ENCODE measurements at regions not wholly inside any gene's neighbourhood (a gene's known extent, or its start where the extent isn't known, plus 50 kb on each side); places are given as distances from the start of the nearest gene placed in this dataset.
"Not testable (repeated sequence)": the region's sequence is repeated elsewhere in the genome, so short reads cannot be mapped to it uniquely, and the experiment has no call there.

DNA sequence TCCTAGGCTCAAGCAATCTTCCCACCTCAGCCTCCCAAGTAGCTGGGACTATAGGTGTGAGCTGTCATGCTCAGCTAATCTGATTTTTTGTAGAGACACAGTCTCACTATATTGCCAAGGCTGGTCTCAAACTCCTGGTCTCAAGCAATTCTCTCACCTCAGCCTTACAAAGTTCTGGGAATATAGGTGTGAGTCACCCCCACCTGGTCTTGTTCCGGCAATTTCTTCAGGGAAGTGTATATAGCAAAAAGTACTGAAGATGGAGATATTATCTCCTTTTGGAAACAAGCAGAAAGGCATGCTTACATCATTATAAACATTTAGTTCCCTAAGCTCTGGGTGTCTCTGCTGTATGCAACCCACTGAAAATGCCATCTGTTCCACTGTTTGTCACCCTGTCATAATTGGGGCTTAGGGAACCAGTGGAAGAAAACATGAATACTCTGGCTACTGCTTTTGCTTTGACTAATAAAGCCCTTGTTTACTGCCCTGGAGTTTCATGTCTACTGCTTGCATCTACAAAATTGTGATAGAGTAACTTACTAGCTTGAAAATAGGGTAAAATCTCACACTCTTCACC is 940.2 kb downstream of the GALC start:
- DNase-seq, result no peak

DNA sequence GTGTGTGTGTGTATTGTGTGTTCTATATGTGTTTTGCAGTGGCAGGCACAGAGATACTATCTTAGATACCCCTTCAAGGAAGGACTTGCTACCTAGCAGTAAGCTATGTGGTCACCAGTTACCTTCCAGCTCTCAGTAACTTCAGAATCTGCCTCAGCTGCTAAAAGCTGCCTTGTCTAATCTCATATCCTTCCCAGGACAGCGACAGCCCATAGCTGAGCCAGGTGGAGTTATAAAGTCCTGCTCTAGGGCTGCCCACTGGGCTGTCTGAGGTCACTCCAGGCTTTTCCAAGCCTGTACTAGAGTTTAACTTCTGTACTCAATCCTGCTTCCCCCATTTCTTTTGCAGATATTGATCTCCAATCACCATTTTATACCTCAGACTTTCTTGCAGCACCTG is 942.6 kb downstream of the GALC start:
- DNase-seq, result no peak

DNA sequence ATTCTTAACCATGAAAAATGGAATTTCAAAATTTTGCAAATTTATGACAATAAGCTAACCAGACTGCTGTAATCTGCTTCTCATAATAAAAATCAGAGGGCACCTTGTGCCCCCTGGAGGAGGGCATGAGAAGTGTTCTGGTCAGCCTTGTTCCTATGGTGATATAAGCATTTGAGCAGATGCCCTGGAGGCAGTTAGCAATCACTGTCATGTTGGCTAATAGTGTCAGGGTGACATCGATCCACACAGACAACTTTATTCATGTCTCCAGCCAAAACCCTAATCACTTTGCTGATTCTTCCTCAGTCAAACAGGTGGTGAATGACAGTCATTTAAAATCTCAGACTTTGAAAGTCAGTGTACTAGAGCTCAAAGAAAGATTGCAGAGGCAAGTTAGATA is 943.0 kb downstream of the GALC start:
- DNase-seq, result no peak

DNA sequence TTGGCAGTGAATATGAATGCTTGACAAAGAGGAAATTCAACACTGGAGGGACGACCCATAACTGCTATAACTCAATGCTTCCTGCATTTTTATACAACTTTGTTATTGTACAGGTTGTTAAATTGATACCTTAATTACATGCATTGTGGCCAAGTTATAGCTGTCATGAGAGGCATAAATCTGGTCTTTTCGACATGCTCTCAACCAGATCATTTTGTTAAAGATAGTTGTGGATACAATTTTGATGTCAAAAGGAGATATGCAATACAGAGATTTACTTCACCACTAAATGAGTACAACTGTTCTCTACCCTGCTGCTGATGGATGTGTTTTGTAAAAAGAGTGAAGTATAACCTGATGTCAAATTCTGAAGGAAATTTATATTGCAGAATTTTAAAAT is 946.0 kb downstream of the GALC start:
- DNase-seq, result no peak

DNA sequence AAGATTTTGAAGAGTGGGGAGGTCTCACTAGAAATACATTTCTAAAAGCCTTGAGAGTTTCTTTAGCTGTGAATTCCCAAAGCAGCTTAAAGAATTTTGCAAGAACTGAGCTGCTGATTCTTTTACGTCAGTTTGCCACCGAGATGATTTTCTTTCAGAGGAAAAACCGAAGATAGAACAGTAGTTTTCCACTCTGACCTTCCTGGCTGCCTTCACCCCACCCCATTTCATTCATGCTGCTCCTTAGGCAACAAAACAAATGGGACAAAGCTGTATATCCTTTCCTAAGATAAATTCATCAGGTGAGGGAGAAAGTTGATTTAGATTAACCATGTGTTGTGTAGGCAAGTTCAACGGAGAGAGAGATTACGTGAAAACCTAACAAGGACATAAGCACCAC is 947.0 kb downstream of the GALC start:
- DNase-seq, result no peak

DNA sequence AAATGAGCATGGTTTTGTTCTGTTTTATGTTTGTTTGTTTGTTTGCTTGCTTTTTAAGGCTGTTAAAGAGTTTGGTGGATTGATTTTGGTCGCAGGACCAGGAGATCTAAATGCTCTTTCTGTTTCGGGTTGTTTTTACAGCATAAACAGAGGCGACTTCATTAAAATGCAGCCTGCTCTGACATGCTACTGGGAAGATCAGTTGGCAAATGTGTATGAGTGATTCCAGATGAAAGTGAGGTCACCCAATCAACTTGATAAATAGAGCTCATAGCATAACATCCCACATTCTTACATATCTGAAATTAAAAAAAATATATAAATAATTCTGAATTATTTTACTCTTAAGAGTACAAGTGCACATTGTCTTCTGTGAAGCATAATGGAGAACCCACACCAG is 947.7 kb downstream of the GALC start:
- DNase-seq, result no peak

DNA sequence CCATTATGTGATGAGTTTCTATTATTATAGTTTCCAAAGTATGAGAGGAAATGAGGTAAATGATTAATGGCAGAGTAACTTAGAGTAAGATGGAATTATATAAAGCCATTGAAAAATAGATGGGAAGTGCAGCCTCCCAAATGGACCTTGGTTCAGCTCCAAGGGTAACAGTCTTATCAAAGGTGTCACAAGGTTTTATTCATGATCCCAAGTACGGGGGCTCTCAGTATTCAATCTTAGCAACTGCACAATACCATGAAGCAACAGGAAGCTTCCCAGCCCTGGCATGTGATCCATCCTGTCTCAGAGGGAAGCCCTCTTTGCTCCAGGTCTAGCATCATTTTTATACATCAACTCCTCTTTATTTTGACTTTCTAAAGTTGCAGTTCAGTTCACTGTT is 948.2 kb downstream of the GALC start:
- no peak for DNase-seq

DNA sequence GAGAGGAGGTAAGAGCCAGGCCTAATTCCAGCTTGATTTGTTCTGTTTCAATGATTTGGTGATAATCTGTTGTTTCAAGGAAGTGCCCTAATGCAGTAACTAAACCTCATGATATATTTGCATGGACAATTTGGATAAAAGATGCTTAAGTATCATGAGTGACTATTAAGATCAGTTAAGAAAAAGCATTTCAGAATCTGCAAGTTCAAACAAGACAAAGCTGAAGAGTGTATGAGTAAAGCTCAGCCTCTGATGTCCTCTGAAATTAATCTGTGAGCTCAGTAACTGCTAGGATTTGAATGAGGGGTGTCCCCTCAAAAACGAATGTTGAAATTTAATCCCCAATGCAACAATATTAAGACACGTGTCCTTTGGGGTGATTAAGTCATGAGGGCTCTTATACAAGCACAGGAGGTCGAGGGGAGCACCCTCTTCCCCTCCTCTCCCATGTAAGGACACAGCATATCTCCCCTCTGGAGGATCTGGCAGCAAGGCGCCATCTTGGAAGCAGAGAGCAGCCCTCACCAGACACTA is 949.2 kb downstream of the GALC start:
- DNase-seq, result no peak

DNA sequence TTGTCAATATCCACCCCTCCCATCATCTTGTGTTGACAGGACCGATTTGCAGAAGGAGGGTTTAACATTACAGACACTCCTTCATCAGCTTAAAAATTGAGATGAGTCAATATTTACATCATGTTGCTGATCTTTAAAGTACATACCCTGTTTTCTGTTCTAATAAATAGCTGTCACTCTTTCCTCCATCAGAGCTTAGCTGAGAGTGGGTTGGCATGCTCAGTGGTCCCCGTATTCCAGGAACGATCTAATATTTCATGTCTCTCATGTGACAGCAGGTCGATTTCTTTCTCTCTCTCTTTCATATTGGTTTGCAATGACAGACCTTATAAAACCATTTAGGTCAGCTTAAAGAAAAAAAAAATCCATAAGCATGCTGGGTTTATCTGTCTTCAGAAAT is 950.6 kb downstream of the GALC start:
- DNase-seq, result no peak

DNA sequence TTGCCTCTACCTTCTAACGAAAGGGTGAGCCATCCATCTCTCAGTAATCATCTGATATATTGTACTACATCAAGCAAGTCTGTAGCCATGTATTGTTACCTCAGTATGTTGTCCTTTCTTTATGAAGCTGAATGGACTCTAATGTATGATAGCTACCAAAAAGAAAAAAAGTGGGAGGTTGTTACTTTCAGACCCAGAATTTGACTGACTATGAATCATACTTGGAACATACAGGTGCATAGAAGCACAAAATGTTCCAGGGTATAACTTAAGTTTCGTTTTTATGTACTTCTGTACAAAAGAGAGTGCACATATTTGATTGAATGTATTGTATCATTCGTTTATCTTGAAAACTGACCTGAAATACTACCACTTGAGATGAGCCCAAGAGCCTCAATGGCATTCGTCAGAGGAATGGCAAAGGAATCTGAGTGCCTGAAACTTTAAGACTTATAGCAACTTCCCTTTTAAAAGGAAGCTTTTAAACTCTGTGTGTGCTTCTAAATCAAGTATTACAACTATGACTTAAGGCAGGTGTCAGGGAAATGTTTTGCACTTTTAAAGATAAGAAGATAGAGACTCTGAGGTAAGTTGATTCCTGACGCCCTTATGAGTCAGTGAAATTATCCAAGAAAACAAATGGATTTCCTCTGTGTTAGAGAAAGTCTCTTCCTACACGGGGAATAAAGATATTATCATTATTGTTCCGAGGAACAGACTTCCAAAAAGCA is 951.5 kb downstream of the GALC start:
- DNase-seq, result no peak

DNA sequence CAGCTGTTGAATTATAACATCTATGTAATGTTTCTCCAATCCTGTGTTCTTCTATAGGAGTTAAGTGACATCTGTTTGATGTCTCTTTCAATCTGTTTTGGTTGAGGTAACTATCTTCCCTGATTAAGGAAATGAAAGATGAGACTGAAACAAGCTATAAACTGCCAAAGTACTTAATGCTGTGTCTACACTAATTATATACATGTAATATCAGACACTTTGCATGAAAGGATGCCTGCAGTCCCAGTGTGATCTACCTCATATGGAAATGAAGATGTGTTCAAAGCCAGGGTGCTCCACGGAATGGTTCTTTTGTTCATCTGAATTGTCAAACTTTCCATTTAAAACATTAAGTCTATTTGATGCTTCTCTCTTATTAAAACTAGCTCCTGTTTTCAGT is 958.3 kb downstream of the GALC start:
- DNase-seq, result no peak

DNA sequence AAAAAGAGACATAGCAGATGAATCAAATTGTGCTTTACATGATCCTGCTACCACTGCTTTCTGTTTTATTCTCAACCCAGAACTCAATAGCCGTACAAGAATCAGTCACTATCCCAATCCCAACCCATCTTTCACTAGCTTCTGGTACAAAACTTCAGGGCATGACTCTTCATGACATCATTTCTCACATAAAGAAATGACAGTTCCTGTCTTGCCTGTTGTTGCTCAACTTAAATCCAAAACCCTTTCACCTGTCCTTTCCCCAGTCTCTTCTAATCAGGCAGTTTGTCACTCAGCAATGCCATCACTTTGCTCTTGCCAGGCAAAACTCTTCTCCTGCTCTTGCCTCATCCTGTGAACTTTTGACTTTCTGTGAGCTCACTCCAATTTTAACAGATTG is 962.8 kb downstream of the GALC start:
- DNase-seq, result no peak

DNA sequence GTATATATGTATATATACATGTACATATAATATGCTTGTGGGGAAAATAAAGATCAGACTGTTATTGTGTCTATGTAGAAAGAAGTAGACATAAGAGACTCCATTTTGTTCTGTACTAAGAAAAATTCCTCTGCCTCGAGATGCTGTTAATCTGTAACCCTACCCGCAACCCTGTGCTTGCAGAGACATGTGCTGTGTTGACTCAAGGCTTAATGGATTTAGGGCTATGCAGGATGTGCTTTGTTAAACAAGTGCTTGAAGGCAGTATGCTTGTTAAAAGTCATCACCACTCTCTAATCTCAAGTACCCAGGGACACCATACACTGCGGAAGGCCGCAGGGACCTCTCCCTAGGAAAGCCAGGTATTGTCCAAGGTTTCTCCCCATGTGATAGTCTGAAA is 972.9 kb downstream of the GALC start:
- not testable (repeated sequence) for DNase-seq

DNA sequence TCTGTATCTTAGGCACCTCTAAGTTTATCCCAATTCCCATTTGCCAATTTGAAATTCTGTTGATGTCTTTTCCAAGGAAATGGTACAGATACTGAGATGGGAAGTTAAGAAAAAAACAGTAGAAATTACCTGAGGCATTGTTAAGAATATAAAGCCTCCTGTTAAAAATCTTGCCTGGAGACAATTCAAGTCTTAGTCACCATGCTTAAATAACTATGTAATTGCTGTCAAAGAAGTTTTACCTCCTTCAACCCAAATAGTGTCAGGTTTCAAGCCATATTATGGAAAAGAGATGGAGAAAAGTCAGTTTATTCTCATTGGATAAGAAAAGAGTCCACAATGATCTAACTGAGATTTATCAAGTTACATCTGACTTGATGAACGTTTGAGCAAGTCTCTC is 974.7 kb downstream of the GALC start:
- DNase-seq, result no peak

DNA sequence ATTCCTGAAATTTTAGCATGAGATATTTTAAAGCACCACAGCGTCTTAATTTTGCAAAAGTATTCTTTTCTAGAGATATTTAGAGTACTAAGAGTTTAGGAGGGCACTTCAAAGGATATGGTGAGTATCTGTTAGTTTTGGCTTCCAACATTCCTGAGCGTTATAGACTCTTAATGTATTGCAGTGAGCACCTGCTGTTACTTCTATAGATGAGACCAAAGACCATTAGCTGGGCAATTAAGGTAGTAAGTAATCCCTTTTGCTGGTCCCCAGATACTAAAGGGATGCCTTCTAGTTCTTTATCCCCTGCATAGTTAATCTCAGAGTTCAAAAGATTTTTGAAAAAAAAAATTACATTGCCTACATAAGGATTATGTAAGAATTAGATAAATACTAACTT is 975.6 kb downstream of the GALC start:
- DNase-seq, result no peak

DNA sequence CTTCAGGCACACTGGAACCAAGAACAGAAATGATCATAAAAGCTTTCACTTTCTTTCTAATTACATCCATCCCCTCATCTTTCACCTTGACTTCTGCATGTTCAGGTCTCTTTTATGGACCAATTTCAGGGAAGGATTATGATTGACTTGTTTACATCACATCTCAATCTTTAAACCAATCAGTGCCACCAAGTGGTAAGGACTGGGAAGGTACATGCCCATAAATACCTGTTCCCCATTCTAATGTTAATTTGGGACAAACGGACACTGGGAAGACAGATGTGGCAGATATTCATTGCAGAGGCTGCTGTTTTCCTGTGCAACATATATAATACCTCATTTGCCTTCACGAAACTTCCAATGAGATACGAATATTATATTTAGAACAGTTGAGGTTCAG is 978.1 kb downstream of the GALC start:
- DNase-seq, result no peak

DNA sequence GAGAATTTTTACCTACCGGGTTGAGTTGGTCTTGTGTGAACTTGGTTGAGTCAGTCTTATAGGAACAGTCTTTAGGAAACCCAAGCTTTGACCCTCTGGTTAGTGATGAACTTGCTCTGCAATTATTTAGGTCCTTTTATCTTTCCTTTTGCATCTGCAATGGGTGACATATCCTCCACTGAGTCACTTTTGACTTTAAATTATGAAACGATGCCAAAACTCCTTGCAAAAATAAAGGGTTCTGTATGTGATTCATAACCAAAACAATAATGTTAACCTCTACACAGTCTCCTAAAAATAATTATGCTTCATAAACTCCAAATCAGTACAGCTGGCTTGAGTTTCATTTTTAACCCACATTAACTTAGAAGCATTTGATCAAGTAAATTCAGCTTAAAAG is 979.4 kb downstream of the GALC start:
- no peak for DNase-seq

DNA sequence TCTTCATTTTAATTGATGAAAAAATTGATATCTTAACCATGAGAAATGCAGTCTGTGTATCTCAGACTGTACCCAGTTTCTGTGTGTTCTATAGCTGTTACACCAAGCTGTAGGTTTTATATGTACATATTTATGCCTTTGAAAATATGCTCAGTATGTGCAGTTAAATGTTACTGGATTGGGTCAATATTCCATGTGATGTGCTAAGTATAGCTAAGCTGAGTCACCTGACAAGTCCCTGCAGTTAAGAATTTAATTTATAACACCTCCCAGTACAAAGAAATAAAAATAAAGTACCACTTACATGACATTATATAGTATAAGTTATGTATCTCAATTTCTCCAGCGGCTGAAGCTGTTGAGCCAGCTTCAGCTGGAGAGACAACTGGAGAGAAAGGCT is 984.0 kb downstream of the GALC start:
- DNase-seq, result no peak

DNA sequence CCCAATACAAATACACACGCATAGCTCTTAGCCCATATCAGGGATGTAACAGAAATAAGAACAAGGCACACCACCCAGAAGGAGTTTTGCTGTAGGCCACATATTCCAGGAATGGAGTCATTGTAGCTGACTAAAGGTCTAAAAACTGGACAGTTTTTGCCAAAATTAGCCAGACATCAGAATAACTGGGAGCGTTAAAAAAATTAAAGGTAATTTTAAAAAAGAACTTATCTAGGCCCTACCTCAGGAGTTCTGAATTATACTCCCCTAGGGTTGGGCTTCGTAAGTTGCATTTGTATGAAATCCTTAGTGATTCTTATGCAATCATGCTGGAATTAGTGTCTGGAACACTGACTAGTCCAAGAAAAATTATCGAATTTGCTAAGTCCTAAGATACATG is 987.7 kb downstream of the GALC start:
- no peak for DNase-seq

DNA sequence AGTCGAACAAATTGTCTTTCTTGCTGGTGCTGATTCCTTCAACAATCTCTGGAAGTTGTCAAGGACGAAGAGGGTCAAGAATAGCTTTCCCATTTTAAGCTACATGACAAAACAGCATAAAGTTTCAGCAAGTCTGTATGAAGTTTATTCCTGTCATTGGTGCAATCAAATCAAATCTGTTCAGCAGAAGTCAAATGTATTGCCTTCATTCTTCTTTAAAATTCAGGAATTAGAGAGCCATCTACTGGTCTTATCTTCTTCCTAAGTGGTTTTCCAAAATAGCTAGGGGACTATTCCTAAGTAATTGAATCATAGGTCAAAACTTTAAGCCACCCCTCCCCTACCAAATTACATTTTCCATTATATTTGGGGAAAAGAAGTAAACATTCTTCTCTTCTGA is 990.2 kb downstream of the GALC start:
- peak; percentile 13 for DNase-seq

DNA sequence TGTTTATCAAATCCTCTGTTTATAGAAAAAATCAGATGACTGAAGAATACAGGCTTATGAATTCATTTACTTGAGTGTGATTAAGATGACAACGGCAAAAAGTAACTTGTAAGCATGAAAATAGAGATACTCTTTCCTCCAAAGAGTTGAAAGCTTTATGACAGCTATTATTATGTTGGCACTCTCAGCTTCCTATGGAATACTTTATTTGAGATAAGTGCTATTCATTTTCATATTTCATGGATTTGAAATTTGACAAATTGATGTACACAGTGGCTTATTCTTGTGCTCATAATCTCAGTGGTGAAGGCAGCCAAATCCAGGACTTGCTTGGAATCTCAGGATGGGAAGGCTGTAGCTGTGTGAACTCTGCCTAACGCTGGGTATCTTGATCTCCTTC is 991.6 kb downstream of the GALC start:
- DNase-seq, result no peak

DNA sequence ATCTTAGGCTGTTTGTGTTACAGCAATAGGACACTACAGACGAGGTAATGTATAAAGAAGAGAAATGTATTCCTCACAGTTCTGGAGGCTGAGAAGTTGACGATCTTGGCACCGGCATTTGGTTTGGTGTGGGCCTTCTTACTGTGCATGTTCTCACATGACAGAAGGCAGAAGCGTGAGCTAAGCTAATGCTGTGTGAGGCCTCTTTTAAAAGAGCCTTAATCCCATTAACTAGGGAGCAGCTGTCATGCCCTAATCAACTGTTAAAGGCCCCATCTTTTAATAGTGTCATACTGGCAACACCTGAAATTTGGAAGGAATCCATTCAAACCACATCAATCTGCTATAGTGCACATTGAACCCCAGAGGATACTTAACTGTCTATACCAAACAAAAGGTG is 992.9 kb downstream of the GALC start:
- no peak for DNase-seq

DNA sequence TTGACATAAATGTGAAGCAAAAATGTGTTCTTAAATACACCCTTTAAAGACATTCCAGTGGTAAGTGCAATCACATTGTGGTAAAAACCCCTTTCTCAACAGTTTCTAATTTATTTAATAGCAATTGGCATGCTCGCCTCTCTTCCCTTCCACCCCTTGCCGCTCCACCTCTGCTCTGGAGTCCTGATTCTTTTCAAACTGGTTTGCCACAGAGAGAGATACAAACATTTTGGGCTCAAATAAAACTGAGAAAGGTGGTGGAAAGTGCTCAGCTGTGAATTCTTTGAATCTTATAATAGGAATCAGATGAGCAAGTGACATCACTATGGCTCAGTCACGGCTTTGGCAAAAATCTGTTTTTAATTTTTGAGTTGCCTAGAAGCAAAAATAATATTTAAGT is 993.9 kb downstream of the GALC start:
- DNase-seq, result peak; percentile 24

DNA sequence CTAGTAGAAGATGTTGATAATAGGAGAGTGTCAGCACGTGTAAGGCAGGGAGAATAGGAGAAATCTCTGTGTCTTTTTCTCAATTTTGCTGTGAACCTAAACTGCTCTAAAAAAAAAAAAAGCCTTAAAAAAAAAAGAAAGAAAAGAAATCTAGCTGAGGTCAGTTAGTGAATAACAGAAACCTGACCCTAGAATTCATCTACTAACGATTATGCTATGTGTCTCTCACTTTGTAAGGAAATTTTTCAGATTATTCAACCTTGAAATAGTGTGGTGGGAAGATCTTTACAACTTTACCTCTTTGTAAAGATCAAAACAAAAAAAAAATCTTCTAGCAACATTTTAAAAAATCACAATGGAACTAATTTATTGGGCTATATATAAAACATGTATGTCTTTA is 995.7 kb downstream of the GALC start:
- no peak for DNase-seq
